Activated CD4-positive, alpha-beta T cell treated with anti-CD3 and anti-CD28 coated beads for 24 hours (primary cell): ENCODE measurements at regions not wholly inside any gene's neighbourhood (a gene's known extent, or its start where the extent isn't known, plus 50 kb on each side); places are given as distances from the start of the nearest gene placed in this dataset.
"Not testable (repeated sequence)": the region's sequence is repeated elsewhere in the genome, so short reads cannot be mapped to it uniquely, and the experiment has no call there.

Source experiments
- DNase-seq, 2 donors: peaks; one replicate each; pipeline ENCODE4 v3.0.0-alpha.2; 2020; ENCODE audit warnings: low read depth in 2 of 2

DNA sequence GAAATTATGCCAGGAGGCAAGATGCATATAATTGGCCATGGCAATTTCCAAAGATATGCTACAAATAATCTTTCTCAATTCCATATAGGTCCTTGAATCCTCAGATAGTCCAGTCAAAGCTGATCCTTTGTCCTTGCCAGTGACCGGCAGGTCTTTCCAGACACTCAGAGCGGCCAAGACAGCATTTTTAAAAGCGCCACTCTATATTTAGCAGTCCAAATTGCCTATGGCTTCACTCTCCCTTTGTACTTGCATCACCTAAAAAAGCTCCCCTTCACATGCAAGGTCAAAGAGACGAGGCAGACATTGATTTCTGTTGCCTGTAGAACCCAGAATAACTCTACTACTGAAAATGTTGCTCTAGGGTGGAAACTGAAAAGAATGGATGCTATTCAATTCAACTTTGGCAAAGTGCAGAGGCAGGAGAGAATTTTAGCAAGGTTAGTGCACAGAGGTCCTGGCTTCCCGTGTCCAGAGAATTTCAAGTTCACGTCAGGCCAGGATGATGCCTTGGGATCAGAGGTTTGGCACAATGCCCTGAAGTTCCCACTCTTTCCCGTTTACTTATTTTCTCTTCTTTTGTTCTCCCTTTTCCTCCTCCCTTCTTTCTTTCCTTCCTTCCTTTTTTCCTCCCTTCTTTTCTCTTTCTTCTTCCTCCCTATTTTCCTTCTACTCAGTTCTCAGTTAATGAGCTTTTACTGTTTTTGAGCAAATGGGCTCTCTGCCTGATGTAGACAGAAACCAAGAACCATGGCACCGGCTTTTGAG lies 108.5 kb downstream of the KCNK1 start:
- DNase-seq: no peak

DNA sequence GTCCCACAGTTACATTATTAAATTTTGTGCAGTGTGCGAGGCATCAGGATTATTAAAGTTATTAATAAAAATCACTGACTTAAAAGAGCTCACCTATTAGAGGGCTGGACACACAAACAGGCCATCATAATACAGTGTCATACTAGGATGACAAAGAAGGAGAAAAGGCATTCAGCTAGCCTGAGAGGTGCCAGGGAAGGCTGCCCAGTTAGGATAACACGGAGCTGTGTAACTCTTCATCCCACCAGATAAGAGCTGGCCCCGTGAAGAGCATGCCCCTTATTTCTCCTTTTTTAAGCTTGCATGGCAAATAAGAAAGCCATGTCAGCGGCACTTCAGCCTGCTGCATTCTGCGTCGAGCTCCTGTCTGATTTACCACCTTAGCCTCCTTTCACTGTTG lies 109.5 kb downstream of the KCNK1 start:
- no peak for DNase-seq

DNA sequence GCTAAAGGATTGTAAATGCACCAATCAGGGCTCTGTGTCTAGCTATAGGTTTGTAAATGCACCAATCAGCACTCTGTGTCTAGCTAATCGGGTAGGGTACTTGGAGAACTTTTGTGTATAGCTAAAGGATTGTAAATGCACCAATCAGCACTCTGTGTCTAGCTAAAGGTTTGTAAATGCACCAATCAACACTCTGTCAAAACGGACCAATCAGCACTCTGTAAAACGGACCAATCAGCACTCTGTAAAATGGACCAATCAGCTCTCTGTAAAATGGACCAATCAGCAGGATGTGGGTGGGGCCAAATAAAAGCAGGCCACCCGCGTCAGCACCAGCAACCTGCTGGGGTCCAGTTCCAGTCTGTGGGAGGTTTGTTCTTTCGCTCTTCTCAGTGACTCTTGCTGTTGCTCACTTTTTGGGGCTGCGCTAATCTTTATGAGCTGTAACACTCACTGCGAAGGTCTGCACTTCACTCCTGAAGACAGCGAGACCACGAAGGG lies 110.3 kb downstream of the KCNK1 start:
- not testable (repeated sequence) for DNase-seq

DNA sequence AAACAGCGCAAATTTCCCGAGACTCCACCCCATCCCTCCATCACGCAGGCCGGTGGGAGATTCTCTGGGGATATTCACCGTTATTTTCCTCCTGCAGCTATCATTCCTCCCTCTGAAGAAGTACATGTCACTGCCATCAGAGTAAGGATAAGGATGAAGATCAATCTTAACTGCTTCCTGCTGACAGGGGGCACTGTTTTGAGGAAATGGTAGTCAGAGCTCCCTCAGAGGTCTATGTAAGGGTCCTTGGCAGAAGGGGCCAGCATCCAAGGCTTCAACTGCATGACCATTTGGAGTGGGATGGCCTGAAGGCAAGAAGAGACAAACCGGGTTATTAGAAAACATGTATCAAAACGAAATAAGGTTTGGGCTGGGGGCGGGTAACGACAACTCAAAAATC lies 111.5 kb downstream of the KCNK1 start:
- DNase-seq: no peak

DNA sequence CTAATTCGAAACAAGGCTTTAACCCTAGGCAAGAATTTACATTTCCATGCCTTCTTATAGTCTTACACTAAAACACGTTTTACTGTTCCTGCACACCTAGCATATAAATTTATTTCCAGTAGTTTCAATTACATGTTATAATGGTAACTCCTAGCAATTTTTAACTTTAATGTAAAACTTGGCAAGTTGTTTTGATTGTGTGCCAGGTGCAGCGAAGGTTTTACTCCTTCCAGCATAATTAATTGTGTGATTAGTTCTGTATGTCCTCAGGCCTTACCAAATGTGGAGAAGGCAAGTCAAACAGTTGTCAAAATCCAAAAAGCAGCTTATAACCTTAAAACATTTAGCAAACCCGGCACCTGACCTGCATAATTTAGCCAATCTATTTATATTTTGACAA lies 114.8 kb downstream of the KCNK1 start:
- no peak for DNase-seq

DNA sequence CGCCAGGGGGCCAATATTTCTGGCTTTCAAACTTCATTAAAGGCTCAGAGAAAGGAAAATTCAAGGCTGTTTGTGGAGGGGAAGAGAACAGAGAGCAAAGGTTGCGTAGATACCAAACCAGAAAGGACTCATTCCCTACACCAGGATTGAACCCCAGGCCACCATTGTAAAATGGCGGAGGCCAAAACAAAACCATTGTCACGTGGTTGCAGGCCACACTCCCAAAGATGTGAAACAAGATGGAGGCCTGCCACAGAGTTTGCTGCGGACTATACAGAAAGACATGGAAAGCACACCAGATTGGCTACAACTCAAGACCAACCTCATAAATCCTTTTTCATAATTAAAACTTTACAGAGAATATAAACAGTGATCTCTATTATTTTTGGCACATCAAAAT lies 116.5 kb downstream of the KCNK1 start:
- no peak for DNase-seq

DNA sequence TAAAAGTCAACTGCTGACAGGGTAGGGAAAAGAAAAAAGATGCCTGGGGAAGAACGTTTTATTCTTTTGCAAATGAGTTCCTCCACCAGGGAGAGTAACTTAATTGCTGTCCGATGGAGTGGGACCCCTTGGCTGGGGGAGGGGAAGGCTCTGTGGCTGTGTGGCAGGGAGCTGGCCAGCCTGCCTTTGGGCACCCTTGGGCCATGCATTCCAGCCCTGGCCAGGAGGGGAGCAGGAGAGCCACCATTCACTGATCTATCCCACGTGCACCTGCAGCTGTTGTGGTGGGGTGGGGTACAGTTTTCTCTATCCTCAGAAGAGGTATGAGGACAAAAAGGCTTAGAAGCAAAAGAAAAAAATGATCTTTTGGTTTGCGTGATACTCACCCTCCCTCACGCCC lies 116.9 kb downstream of the KCNK1 start:
- DNase-seq: no peak

DNA sequence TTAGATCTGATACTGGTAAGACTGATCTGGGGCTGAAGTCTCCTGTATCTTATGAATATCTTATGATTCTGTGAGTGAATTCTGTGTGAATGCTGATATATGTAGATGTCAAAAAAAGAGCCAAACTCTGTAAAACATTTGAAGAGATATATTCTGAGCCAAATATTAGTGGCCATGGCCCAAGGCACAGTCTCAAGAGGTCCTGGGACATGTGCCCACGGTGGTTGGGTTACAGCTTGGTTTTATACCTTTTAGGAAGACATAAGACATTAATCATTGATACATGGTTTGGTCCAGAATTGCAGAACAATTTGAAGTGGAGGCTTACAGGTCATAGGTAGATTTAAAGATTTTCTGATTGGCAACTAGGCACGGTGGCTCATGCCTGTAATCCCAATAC lies 118.3 kb downstream of the KCNK1 start:
- no peak for DNase-seq

- DNase-seq: no peak
Observed at GRCh38 chr1:233734456-233734855, 120.5 kb downstream of the KCNK1 start.

DNA sequence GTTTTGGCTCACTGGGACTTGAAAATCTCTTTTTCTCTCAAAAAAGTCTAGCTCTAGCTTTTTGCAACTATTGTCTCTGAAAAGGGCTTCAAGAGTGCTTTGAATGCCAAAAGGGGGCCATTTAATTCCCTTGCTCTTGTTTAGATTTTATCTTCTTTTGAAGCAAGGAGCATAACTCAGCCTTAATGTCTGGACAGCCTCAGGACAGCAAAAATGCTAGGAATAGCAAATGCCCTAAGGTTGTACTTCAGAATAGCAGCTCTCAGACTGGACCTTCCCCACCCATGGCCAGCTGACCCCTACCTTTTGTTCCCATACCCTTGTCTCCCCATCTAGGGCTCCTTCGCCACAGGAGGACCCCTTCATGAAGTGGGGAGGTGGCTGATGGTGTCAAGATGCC lies 121.4 kb downstream of the KCNK1 start:
- no peak for DNase-seq

- no peak for DNase-seq
Observed at GRCh38 chr1:233735847-233736246, 121.9 kb downstream of the KCNK1 start.

GRCh38 chr1:233737341-233737740 lies 123.4 kb downstream of the KCNK1 start:
- DNase-seq: no peak

DNA sequence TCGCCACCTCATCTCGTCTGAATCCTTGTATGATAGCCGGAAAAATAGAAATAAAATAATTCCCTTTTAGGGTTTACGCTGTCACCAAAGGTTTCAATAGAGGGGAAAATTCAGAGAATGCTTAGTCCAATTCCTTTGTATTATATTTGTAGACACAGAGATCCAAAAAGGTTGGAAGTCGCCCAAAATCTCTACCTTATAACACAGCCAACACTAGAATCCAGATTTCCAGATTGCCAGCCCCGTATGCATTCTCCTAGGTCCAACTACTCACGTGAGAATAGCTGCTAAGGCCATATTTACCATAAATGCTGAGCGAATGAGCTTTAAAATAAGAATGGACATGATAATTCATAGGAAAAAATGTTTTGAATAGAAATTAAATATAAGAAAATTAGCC lies 124.5 kb downstream of the KCNK1 start:
- DNase-seq: no peak

- DNase-seq: no peak
Observed at GRCh38 chr1:233738850-233739249, 124.9 kb downstream of the KCNK1 start.

- DNase-seq: no peak
Observed at GRCh38 chr1:233744779-233745513, 131.0 kb downstream of the KCNK1 start.

- no peak for DNase-seq
Observed at GRCh38 chr1:233750139-233750538, 136.2 kb downstream of the KCNK1 start.

DNA sequence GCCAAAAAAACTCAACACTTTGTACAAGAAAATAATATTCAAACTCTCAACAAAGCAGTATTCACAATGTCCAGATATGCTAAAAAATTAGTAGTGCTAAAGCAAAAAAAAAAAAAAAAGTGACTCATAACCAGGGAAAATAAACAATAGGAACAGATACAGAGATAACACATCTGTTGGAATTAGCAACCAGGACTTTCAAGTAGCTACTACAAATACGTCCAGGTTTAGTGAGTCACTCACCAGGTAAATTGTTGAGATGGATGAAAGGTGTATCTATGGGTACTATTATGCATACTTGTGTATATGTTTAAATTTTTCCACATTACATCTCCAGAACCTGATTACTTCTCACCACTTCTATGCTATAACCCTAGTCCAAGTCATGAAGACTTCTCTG lies 144.8 kb upstream of the SLC35F3 start:
- DNase-seq: no peak

GRCh38 chr1:233764304-233764703 lies 140.2 kb upstream of the SLC35F3 start:
- DNase-seq: not testable (repeated sequence)

- no peak for DNase-seq
Observed at GRCh38 chr1:233777566-233777965, 126.9 kb upstream of the SLC35F3 start.

- no peak for DNase-seq
Observed at GRCh38 chr1:233780049-233780448, 124.4 kb upstream of the SLC35F3 start.

GRCh38 chr1:233782937-233783586 lies 121.4 kb upstream of the SLC35F3 start:
- DNase-seq: no peak

DNA sequence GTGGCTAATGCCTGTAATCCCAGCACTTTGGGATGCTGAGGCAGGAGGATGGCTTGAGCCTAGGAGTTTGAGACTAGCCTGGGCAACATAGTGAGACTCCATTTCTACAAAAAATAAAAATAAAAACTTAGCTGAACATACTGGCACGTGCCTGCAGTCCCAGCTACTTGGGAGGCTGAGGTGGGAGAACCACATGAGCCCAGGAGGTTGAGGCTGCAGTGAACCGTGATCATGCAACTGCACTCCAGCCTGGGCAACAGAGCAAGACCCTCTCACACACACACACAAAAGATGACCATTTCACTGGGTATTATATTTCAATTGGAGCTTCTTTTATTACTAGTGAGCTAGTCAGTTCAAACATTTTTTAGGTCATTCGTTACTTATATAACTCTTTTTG lies 116.9 kb upstream of the SLC35F3 start:
- DNase-seq: no peak

- no peak for DNase-seq
Observed at GRCh38 chr1:233788687-233789086, 115.8 kb upstream of the SLC35F3 start.
